GM19239 (cell line): ENCODE measurements at regions not wholly inside any gene's neighbourhood (a gene's known extent, or its start where the extent isn't known, plus 50 kb on each side); places are given as distances from the start of the nearest gene placed in this dataset.
"Not testable (repeated sequence)": the region's sequence is repeated elsewhere in the genome, so short reads cannot be mapped to it uniquely, and the experiment has no call there.

Experiments used
- DNase-seq: peaks from one replicate; pipeline ENCODE4 v3.0.0; 2011; ENCODE audit warnings: low spot score; ENCODE audit not compliant: insufficient read length
- FAIRE-seq: peaks from 2 replicates; lab custom pipeline; 2011; peaks lifted over from hg19 to GRCh38; lab: Jason Lieb, UNC

DNA sequence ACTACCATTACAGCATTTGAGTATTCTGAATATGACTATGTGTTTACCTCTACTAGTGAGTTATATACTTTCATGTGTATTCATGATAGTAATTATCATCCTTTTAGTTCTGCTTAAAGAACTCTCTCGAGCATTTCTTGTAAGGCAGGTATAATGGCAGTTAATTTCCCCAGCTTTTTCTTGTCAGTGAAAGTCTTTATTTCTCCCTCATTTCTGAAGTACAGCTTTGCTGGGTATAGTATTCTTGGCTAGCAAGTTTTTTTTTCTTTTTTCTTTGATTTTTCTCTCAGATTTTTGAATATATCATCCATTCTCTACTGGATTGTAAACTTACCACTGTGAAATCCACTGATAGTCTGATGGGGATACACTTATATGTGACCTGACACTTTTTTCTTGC is 165.9 kb upstream of the ARHGAP5 start:
- no peak for DNase-seq
- FAIRE-seq: no peak

DNA sequence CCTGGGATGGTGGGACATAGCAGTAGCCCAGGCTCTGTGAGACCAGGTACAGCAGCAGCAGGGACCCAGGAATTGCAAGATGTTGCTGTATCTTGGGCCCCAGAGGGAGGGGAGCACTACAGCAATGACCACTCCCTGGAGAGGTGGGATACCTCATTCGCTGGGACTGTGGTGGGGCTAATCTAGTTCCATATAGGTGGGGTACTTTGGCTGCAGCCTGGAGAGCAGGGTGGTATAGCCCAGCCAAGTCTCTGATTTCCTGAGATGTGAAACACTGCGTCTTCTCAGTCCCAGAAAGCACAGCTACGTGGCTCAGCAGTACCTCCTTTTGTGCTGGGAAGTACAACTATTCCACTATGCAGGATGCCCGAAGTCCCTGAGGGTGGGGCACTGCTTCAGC is 163.7 kb upstream of the ARHGAP5 start:
- FAIRE-seq (no peak), DNase-seq (no peak)

DNA sequence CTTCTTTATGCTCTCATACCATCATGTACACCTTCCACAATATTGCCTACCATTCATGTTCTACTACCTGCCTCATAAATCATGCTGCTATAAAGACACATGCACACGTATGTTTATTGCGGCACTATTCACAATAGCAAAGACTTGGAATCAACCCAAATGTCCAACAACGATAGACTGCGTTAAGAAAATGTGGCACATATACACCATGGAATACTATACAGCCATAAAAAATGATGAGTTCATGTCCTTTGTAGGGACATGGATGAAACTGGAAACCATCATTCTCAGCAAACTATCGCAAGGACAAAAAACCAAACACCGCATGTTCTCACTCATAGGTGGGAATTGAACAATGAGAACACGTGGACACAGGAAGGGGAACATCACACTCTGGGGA is 158.8 kb upstream of the ARHGAP5 start:
- not testable (repeated sequence) for FAIRE-seq, DNase-seq

DNA sequence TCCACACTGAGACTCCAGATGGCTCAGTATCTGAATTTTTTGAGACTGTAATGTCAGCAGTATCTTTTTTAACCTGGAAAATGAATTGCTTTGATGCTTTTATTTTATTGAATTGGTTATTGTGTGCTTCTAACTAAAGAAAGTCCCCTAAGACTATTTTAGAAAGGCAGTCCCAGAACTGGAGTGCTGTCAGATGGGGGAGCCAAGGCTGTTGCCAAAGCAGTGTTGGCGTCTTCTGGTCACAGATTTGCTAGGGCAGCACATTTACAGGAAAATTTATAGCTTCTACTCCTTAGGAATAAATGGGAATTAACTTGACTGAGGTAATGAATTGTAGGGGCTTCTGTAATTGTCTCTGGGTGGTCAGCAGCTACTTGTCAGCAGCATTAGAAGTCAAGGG is 157.1 kb upstream of the ARHGAP5 start:
- FAIRE-seq (no peak), DNase-seq (no peak)

DNA sequence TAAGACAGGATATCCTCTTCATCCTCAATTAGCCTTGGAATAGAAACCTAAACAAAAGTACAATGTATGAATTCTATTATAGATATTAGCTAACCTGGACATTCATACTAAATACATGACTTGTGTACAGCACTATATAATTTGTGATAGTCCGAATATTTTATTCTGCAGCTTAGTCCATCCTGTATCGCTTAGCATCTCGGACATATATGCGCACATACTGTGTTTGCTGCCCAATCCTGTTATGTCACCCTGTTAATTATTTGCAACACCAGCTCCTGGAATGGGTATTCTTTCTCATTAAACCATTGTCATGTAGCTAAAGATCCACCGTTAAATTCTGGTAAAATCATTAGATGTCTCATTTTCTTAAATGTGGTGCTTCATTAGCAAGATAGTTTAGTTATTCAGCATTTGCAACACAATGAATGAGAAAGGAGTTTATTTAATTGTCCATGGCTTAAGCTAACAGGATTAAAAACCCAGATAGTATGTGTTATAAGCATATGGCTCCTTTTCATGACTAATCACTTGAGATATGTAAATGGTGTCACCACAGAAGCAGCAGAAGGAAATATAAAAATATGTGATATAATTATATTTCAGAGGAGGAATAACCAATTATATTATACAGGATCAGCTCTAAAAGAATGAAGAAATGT is 156.0 kb upstream of the ARHGAP5 start:
- FAIRE-seq (no peak), DNase-seq (no peak)

DNA sequence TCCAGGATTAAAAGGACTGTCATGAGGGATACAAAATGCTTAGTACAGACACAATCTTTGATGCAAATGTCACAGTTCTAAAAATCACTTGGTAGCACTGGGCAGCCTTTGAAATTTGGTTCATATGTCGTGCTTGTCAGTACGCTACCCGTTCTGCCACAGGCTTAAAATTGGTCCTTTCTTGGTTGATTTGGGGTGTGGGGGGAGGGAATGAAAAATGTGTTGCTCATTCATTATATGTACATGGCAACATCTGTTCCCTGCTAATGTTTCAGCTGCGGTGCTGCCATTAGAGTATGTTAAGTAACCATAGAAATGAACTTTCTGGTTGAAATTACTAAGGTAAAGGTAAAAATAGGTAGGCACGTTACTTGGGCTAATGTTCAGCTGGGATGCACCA is 155.4 kb upstream of the ARHGAP5 start:
- FAIRE-seq (no peak), DNase-seq (no peak)

DNA sequence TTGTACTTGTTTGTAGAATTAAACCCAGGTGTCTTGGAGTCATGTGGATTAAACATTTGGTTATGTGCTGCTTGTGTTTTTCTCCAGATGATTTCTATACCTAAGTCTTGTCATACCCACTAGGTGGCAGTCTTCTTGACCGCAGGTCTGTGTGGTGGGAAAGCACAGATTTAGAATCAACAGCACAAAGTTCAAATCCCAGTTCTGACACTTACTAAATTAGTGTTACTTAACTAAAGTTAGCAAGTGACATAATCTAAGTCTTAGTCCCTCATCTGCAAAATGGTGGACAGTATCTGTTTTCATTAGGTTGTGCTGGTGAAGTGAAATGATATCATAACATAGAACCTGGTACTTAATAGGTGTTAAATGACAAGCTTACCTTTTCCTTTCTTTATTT is 151.0 kb upstream of the ARHGAP5 start:
- FAIRE-seq (peak; percentile 76), DNase-seq (peak; percentile 42)

DNA sequence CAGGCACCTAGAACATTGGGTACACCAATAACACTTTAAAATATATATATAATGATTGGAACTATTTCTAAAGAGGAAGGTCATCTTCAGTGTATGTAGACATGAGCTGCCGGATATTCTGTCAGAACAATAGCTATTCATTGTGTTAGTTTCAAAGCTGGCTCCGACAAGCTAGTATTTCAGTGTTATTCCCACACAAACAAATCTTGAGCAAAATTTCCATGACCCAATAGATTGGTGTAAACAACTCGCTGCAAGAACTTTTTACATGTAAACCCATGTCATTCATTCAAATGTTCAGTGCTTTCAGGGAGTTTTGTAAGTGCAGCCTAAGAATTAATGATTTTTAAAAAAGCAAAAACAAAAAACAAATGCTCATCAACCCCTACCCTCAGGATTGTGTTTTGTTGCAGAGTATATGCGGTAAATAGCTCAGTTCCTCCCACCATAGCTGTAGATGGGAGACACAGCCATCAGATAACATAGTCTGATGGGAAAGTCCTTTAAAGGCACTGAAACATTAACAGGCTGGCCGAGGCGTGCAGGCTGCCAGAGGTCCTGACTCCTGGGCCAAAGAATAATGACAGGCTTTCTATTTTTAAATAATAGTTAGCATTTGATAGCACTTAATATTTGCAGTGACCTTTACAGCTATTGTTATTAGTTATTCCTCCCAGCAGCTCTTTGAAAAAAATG is 150.3 kb upstream of the ARHGAP5 start:
- DNase-seq (no peak), FAIRE-seq (no peak)

DNA sequence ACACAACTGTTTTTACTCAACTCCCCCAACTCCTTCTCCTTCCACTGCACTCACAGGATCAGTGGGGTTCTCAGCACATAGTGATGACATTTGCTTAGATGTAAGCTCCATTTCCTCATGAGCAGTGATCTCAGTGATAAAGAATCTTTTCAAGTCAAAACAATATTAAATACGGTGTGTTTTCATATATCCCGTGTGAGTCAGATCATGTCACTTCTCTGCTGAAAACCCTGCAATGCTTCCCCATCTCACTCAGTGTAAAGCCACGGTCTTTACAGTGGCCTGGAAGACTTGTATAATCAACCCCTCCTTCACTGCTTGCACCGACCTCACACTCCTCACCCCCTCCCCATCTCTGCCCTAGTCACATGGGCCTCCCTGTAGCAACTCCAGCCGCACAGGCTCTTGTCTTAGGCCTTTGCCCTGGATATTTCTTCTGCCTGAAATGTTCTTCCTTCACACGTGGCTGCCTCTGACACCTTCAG is 149.7 kb upstream of the ARHGAP5 start:
- DNase-seq (no peak), FAIRE-seq (no peak)

DNA sequence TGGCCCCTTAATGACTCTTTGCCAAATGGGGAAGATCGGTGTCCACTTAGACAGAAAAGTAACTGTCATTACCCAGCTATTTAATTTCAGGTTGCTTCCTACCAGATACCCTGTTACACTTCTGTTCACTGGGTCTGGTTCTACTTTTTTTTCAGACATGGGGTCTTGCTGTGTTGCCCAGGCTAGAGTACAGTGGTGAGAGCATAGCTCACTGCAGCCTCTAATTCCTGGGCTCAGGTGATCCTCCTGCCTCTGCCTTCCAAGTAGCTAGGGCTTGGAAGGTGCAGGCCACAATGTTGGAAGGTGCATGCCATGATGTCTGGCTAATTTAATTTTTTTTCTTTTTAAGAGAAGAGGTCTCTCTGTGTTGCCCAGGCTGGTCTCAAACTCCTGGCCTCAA is 147.0 kb upstream of the ARHGAP5 start:
- no peak for FAIRE-seq
- no peak for DNase-seq

DNA sequence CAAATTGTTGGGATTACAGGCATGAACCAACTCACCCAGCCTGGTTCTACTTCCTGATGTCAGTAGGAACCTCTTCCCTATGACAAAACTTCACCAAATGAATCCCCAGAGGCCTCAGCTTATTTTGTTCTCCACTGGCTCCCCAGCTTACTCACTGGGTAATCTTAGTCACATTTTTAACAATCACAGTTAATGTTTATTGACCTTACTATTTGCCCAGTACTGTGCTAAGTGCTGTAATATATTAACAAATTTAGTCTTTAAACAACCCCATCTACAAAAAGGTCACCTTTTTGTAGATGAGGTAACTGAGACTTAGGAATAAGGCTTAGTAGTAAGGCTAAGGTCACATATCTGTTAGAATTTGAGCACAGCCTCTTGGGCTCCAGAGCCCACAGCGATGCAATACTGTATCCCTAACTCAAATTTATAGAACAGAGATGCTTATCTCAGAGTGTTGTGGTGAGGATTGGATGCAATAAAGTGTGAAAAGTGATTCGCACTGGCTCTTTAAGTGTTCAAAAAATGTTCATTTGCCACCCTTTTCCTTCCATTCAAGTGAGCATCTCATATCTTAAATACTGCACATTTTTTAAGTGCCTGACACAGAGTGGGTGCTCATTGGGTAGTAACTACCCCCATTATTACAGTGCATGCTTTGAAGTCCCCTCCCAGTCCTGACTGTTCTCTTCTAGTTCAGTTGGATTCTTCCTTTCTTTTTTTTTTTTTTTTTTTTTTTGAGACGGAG is 146.4 kb upstream of the ARHGAP5 start:
- DNase-seq (no peak), FAIRE-seq (no peak)

DNA sequence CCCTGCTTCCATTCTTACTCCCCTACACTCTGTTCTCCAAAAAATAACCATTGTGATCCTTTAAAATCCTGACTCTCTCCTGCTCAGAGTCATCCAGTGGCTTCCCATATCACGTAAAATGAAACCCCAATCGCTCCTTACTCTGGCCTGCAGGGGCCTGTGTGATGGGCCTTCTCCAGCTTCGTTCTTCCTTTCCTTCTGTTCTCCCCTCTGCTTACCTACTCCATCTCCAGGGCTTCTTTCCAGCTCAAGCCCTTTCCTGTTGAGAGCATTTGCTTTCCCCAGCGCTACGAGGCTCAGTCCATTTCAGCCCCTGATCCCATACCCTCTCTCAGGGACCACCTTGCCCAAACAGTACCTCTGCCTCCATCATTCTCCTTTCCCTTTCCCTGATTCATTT is 144.4 kb upstream of the ARHGAP5 start:
- FAIRE-seq (no peak), DNase-seq (no peak)

DNA sequence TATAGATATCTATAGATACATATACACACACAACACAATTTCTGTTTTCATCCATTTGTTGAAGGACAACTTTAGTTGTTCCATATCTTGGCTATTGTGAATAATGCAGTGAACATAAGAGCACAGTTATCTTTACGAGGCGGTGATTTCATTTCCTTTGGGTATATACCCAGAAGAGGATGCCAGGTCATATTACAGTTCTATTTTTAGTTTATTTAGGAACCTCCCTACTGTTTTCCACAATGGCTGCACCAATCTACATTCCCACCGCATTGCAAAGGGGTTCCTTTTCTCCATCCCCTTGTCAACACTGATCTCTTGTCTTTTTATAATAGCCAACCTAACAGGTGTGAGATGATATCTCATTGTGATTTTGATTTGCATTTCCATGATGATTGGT is 143.4 kb upstream of the ARHGAP5 start:
- FAIRE-seq (no peak), DNase-seq (no peak)

DNA sequence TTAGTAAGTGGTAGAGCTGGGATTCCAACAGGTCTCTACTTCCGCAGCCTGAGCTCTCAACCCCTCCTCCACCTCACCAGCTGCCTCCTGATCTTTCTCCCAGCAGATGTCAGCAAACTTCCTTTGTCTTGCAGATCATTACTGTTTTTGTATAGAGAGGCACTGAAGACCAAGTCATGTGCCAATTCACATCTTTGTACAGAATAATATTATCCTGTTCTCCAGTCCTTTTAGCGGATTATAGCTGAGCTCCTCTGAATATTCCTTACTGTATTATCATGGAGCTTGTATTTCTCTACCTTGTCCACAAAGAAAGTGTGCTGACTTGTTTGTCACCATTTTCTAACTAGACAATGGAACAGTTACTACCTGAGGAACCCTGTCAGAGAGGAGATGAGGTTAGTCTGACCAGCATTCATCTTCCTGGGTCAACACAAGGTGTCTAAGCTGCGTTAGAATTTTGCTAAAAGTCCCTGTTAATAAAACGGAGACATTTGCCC is 142.3 kb upstream of the ARHGAP5 start:
- DNase-seq: no peak
- FAIRE-seq: no peak

DNA sequence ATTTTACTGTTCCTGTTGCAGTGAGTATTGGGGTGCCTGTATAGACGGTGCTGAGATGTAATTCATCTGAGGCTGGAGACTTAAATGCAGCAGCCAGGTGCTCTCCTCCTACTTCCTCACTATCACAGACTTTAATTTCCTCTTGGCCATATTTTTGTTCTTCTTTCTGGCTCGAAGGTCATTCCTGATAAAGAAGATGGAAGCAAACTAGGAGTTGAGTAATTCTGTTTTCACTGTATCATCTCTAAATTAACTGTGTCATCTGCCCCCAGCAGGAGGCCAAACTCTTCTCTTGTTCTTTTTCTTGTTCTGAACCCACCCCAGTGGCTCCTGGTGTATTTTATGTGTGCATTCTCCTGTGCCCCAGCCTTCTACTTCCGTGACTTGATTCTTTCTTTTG is 141.7 kb upstream of the ARHGAP5 start:
- FAIRE-seq (no peak), DNase-seq (no peak)

DNA sequence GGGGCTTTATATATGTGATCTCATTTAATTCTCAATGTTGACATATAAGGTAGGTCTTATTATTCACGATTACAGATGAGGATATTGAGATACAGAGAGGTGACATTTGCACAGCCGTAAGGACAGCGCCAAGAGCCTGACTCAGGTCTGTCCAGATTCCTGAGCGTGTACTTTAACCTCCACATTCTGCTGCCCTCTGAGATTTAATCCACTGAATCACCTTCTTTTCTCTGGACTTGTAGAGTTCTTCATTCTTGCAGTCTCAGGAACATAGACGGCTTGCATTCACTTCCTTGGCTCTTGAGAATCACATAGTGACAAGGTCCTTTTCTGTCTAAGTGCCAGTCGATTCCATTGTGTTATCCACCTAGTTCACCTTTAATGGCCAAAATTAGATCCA is 141.0 kb upstream of the ARHGAP5 start:
- no peak for DNase-seq
- no peak for FAIRE-seq

DNA sequence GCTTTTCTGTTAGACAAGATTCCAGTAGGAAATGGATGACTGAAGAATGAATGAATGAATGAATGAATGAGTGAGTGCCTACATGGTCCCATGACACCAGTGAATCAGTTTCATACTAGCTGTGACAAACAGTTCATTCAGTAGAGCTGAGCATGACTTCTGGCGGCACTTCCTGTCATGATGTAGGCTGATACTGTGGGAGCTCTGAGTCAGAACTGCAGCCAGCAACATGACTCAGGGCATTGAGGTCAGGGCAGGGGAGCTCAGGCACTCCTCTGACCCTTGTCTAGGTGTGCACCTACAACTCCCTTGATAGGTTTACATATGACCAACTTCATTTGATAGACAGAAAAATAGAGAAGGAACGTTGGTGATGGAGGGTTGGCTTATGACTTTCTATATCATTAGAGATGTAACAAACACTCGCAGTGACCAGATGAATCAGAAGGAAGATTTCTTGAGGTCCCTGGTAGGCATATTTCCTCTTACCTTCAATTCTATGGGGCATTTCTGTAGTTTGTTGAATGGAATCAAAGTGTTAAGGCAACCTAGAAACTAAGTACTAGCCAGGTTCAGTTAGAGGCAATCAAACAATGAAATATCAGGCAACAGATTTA is 139.3 kb upstream of the ARHGAP5 start:
- FAIRE-seq (peak; percentile 42), DNase-seq (peak; percentile 33)

DNA sequence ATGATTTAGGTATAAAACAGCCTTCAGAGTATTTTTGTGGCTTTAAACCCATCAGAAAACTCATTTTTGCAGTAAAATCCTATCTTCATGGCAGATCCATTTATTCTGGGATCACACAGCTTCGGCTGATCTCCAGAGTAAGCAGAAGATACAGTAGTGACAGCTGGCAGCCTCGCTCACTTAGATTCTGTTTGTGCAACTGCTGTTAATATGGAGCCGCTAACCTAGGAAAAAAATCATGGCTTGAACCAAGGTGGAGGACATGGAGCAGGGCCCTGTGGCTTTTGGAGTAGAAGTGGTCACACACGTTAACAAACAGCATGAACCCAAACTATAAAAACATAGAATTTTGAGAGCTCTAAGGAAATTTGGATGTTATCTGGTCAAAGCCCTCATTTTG is 137.2 kb upstream of the ARHGAP5 start:
- FAIRE-seq (no peak), DNase-seq (no peak)

DNA sequence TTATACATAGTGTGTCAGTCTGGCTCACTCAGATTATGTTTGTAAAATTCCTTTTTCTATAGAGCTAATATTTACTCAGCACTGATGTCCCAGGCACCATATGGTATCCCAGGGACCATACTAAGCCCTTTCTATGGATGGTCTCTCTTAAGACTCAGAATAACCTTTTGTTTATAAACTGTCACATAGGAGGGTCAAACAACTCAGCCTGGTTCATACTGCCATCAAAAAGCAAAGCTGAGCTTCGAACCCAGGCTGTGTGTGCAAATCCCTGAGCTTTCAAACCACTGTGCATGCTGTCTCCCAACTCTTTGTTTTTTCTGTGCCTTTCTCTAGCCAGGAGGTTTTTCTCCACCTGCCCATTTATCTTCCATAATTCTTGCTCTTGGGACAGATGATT is 135.6 kb upstream of the ARHGAP5 start:
- FAIRE-seq (no peak), DNase-seq (no peak)

DNA sequence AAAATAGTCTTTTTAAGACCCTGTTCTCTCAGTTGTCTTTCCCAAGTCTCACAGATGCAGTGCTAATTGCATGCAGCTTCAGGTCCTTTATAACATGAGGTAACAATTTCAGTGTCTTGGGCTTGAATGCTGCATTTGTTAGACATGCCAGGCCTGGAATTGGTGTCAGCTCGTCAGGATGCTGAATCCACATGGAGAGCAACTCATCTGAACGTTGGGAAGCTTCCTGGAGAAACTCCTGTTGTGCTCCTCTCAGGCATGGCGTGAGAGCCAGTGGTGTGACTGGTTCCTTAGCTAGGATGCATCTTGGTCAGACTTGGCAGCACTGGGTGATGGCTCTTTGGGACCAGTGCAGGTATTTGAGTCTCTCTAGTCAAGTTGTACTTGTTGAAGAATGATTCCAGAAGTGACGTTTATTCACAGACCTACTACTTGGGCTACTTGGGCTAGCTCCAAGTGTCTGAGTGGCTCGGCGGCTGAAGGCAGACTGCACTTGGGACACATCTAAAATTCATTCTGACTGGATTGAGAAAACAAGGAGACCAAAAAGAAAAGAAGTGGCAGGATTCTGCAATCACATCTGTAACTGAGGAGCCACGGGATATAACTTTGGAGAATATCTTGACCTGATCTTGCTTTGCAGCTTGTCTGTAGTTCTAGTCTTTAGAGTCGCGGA is 134.8 kb upstream of the ARHGAP5 start:
- DNase-seq (no peak), FAIRE-seq (no peak)
